ENCODE measurements at regions not wholly inside any gene's neighbourhood (a gene's known extent, or its start where the extent isn't known, plus 50 kb on each side); places are given as distances from the start of the nearest gene placed in this dataset.

DNA sequence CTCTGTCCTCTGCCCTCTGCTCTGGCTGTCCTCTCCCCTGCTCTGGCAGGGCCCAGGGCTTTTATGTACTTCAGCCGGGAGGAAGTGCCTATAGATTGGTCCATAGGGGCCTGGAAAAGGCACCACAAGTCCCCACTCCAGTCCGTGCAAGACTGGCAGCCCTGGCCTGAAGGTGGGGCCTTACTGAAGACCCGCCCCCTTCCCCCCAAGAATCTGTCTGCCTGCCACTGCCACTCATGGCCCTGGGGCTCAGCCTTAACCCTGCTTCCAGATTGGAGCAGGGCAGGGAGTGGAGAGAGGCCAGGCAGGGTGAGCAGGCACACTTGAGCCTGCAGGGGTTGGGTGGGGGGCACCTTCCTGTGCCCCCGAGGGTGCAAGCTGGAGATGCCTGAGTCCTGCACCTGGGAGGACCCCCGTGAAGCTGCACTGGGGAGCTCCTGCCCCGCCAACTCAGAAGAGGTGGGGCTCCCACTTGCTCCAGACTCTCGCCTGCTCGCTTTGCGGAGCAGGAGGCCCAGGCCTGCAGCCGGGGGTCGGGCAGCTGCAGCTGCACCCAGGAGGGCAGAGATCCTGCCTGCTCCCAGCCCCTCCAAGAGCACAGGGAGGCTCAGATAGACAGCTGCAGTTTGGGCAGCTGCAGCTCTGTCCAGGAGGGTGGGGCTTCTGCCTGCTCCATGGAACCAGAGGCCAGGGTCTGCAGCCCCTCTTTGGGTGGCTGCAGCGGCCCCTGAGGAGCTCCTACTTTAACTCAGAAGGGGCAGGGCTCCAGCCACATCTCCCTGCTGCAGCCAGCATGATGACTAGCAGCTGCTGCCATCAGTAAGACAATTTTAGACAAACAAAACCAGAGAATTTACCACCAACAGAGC, 51.0 kb upstream of the SC5D start:
- no peak overlapping the region for H3K4me3 Mint-ChIP-seq

More for the DNA sequence above, 51.0 kb upstream of the SC5D start:
- Mint-ChIP-seq H3K4me1 (ENCODE audit: low read depth in 2 of 2) (peaks cover 0 to 7% of the 10 kb centered on the region in 2 donors), H3K9me3 (no peaks in the 10 kb centered on the region), H3K36me3 (no peaks in the 10 kb centered on the region), H3K27me3 (peaks cover 18 to 37% of the 10 kb centered on the region in 2 donors), H3K27ac (no peak overlapping the region)
- no peak for DNase-seq (ENCODE audit: low spot score)
- ATAC-seq: peak in 1 of 2 donors; percentile 24

All from natural killer cell treated with Interleukin-12 subunit alpha and Interleukin-12 subunit beta and Interleukin-15 and Interleukin-18, amount 100 ng/mL, for 72 hours (primary cell).